Osteoblast (primary cell): ENCODE measurements at regions not wholly inside any gene's neighbourhood (a gene's known extent, or its start where the extent isn't known, plus 50 kb on each side); places are given as distances from the start of the nearest gene placed in this dataset.

Experiments used
- DNase-seq: peaks from one replicate; pipeline ENCODE4 v3.0.0; 2011; ENCODE audit warnings: low spot score, mixed read lengths; ENCODE audit not compliant: insufficient read length; ENCODE audit errors: missing footprints
- H2AFZ ChIP-seq: 2 replicates; pipeline ENCODE4 v1.6.0; 2011; ENCODE audit warnings: mild to moderate bottlenecking, low read length
- H3K27ac ChIP-seq: 2 replicates; pipeline ENCODE4 v1.5.1; 2011; ENCODE audit warnings: mild to moderate bottlenecking, low read depth, low read length, moderate library complexity
- H3K27me3 ChIP-seq: 2 replicates; pipeline ENCODE4 v1.6.0; 2012; ENCODE audit warnings: mild to moderate bottlenecking, control low read depth, inconsistent platforms, low read length, moderate library complexity; ENCODE audit not compliant: insufficient read depth
- H3K36me3 ChIP-seq: 2 replicates; pipeline ENCODE4 v1.5.1; 2011; ENCODE audit warnings: mild to moderate bottlenecking, low read length, control low read depth, moderate library complexity; ENCODE audit not compliant: insufficient read depth
- H3K4me1 ChIP-seq: 2 replicates; pipeline ENCODE4 v1.5.1; 2011; ENCODE audit warnings: mild to moderate bottlenecking, low read length, control low read depth, moderate library complexity; ENCODE audit not compliant: insufficient read depth
- H3K4me2 ChIP-seq: 2 replicates; pipeline ENCODE4 v1.6.0; 2011; ENCODE audit warnings: mild to moderate bottlenecking, low read length; ENCODE audit not compliant: insufficient read depth
- H3K4me3 ChIP-seq: fragments of 200-600 bp; sonication (generic); 3 replicates; pipeline ENCODE4 v1.5.1; 2012; ENCODE audit warnings: mild to moderate bottlenecking, low read length, inconsistent platforms; ENCODE audit not compliant: insufficient read depth
- H3K79me2 ChIP-seq: 2 replicates; pipeline ENCODE4 v1.6.0; 2012; ENCODE audit warnings: mild to moderate bottlenecking, low read length, control low read depth, inconsistent platforms; ENCODE audit not compliant: insufficient read depth
- H3K9me3 ChIP-seq: 2 replicates; pipeline ENCODE4 v1.5.1; 2011; ENCODE audit warnings: low read depth, low read length, control low read depth
- H4K20me1 ChIP-seq: 2 replicates; pipeline ENCODE4 v1.6.0; 2012; ENCODE audit warnings: mild to moderate bottlenecking, low read length, control low read depth; ENCODE audit not compliant: insufficient read depth
- TF ChIP-seq, protein P1 (sequence below): IDR thresholded peaks from 2 replicates; pipeline ENCODE4 v1.5.1; 2011; ENCODE audit warnings: mild to moderate bottlenecking, low read depth, low read length, moderate library complexity; ENCODE audit errors: extremely low read depth

DNA sequence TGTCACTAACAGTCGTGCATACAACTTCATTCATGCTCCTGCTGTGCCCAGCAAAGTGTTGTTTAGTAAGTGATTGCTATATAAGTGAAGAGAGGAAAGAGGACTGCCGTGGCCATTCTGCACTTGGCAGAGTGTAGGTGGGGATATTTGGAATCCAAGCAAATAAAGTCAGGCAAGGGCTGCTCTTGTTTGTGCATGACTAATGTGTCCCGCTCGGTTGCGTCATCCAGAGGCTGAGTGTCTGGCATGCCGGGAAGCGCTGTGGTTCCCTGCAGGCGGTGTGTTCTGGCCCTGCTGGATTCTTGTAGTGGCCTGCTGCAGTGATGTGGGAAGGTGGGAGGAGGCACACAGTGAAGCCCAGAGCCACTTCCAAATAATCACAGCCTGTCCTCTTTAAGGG is 136.9 kb upstream of the ANKH start:
- Histone ChIP-seq H3K4me2 (peak overlapping the region; percentile 77), H3K27ac (peak overlapping the region; percentile 90), H2AFZ (no peak overlapping the region), H3K4me1 (peaks cover 49% of the 10 kb centered on the region), H3K79me2 (no peaks in the 10 kb centered on the region), H4K20me1 (no peaks in the 10 kb centered on the region), H3K9me3 (no peaks in the 10 kb centered on the region), H3K4me3 (no peak overlapping the region), H3K27me3 (no peaks in the 10 kb centered on the region), H3K36me3 (no peaks in the 10 kb centered on the region)
- peak; percentile 93 for DNase-seq
- TF ChIP-seq, protein P1, sequence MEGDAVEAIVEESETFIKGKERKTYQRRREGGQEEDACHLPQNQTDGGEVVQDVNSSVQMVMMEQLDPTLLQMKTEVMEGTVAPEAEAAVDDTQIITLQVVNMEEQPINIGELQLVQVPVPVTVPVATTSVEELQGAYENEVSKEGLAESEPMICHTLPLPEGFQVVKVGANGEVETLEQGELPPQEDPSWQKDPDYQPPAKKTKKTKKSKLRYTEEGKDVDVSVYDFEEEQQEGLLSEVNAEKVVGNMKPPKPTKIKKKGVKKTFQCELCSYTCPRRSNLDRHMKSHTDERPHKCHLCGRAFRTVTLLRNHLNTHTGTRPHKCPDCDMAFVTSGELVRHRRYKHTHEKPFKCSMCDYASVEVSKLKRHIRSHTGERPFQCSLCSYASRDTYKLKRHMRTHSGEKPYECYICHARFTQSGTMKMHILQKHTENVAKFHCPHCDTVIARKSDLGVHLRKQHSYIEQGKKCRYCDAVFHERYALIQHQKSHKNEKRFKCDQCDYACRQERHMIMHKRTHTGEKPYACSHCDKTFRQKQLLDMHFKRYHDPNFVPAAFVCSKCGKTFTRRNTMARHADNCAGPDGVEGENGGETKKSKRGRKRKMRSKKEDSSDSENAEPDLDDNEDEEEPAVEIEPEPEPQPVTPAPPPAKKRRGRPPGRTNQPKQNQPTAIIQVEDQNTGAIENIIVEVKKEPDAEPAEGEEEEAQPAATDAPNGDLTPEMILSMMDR: no peak

DNA sequence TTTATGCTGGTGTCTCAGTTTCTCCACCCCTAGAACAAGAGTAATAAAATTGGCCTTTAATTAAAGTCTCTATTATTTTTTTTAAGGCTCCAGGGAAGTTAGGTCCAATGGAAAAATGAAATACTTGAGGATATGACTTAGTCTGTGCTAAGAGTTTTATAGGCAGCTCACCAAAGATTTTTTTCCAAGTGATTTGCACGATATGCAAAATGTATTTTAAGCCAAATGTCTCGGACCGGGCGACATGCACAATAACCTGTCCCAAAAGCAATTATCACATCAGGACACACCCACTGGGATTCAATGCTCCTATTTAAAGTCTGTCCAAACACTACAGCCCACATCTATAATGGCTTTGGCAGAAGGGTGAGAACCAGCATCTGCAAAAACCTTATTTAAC is 136.1 kb upstream of the ANKH start:
- Histone ChIP-seq H4K20me1 (no peaks in the 10 kb centered on the region), H3K27me3 (no peaks in the 10 kb centered on the region), H2AFZ (no peak overlapping the region), H3K27ac (peak overlapping the region; percentile 90), H3K36me3 (no peaks in the 10 kb centered on the region), H3K4me3 (peak overlapping the region; percentile 38), H3K9me3 (no peaks in the 10 kb centered on the region), H3K4me2 (peak overlapping the region; percentile 77), H3K4me1 (peaks cover 55% of the 10 kb centered on the region), H3K79me2 (no peaks in the 10 kb centered on the region)
- no peak for DNase-seq
- TF ChIP-seq, protein P1: no peak

DNA sequence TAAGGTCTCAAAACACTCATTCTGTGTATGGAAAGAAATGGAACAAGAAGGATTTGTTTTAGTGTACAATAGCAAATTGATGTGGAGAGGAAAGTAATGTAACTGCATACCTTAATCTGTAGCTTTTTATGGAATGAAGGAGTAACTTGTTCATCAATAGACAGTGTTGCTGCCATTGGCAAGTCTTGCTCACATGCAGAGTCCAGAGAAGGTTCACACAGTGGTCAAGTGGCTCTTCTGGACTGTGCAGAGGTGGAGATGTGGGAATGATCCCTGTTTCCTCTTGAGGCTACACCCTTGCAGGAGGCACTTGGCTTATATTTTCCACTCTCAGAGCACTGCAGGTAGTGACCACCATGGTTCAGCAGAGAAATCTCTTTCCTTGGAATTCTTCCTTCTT is 132.9 kb upstream of the ANKH start:
- no peaks in the 10 kb centered on the region for H3K9me3 ChIP-seq
- H4K20me1 ChIP-seq: no peaks in the 10 kb centered on the region
- no peak for DNase-seq
- H3K4me1 ChIP-seq: peaks cover 43% of the 10 kb centered on the region
- H3K79me2 ChIP-seq: no peaks in the 10 kb centered on the region
- no peak overlapping the region for H3K27ac ChIP-seq
- H3K27me3 ChIP-seq: no peaks in the 10 kb centered on the region
- H2AFZ ChIP-seq: peak overlapping the region; percentile 12
- TF ChIP-seq, protein P1: no peak
- no peaks in the 10 kb centered on the region for H3K36me3 ChIP-seq
- H3K4me3 ChIP-seq: no peak overlapping the region
- no peak overlapping the region for H3K4me2 ChIP-seq

DNA sequence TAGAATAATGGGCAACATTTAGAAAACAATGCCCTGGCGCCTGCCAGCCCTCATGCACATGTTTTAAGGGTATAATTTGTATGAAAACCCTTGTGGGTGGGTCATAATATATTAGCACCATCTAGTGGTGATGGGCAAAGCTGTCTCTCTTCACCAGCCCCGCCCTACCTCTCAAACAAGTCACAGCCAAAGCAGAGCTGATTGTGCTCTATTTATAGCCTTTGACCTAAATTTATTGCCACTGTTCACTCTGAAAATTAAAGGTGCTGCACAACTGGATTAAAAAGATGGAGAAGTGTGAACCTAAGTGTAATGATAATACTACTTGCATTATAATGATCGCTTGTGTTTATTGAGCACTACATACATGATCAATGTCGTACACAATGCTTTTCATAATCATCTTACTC is 131.9 kb upstream of the ANKH start:
- H4K20me1 ChIP-seq: no peaks in the 10 kb centered on the region
- H3K36me3 ChIP-seq: no peaks in the 10 kb centered on the region
- TF ChIP-seq, protein P1: peak; percentile 88

More for the DNA sequence above, 131.9 kb upstream of the ANKH start:
- Histone ChIP-seq H3K79me2 (no peaks in the 10 kb centered on the region), H3K9me3 (no peaks in the 10 kb centered on the region), H3K4me2 (no peak overlapping the region), H3K27me3 (no peaks in the 10 kb centered on the region), H3K4me1 (peaks cover 34% of the 10 kb centered on the region), H3K4me3 (no peak overlapping the region), H2AFZ (no peak overlapping the region), H3K27ac (no peak overlapping the region)
- DNase-seq: peak; percentile 93
